T-helper 1 cell treated with Interleukin-12 subunit alpha and Interleukin-12 subunit beta and Interleukin-4 antibody, amounts not matched to agents 30 ng/mL and 1 ng/mL, for 36 hours (primary cell): ENCODE measurements at regions not wholly inside any gene's neighbourhood (a gene's known extent, or its start where the extent isn't known, plus 50 kb on each side); places are given as distances from the start of the nearest gene placed in this dataset.
"Not testable (repeated sequence)": the region's sequence is repeated elsewhere in the genome, so short reads cannot be mapped to it uniquely, and the experiment has no call there.

ENCODE experiments used
- intact Hi-C: fragments of 100-400 bp; cut with micrococcal nuclease; formaldehyde crosslinking; loops from one replicate; pipeline ENCODE4 v1.15.1; 2024

DNA sequence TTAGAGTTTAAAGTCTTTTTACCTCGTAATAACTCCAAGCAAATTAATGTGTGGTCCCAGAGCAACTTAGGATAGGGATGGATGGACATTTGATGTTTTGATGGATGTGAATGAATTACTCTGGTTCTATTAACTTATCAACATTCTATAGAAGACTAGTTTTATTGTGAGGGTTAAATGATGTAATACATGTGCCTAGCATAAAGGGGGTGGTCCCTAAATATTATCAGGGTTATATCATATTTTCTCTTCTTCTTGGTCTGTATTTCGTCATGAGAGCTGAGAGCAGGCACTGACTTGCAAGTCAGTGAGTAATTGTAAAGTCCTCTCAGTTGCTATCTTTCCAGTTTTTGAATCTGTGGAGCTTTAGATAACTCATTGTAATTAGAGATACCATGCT is 219.3 kb downstream of the GATA3 start:
- intact Hi-C loops = no loop called here

DNA sequence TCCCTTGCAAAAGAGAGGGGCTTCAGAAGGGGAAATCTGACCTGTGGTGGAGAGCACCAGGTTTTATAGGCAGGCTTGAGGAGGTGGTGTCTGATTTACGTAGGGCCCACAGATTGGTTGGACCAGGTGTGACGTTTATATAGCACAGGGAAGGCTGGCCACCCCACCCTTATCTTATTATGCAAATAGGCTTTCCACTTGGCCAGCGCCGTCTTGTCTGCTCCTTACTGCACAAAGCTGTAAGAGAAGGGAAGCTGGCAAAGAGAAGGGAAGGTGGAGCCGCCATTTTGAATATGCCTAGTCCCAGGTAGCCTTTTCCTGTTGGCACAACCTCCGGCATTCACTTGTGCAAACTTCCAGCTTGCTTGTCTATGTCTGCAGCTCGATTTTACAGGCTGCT is 221.4 kb downstream of the GATA3 start:
- intact Hi-C loops = no loop called here

DNA sequence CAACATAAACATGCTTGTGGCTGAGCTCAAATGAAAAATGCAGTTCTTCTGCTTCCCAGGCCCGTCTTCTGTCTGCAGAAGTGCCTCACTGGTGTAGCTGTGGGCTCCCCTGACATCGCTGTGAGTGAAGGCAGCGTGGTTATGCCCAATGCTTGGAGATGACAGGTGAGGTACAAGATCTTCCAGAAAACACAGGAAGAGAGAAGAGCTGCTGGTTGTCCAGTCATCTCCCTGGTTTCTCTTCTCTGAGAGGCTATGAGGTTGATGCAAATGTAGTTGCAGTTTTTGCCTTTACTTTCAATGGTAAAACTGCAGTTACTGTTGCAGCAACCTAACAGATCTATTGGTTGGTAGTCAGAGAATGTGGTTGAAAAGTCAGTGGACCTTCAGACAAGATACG is 223.6 kb downstream of the GATA3 start:
- intact Hi-C loops = no loop called here

DNA sequence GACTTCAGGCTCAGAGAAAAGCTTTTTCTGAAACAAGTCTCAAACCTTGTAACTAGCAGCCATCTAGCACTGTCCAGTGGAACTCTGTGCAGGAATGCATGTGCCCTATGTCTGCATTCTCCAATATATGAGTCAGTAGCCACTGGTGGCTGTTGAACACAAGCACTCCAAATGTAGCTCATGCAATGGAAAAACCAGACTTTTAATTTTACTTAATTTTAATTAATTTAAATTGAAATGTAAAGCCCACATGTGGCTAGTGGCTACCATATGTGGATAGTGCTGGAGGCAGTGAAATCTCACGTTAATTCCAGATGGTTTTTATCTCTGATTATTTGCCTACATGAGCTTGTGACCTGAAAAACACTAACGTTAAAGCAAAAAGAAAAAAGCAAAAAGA is 225.1 kb downstream of the GATA3 start:
- intact Hi-C loops = no loop called here

DNA sequence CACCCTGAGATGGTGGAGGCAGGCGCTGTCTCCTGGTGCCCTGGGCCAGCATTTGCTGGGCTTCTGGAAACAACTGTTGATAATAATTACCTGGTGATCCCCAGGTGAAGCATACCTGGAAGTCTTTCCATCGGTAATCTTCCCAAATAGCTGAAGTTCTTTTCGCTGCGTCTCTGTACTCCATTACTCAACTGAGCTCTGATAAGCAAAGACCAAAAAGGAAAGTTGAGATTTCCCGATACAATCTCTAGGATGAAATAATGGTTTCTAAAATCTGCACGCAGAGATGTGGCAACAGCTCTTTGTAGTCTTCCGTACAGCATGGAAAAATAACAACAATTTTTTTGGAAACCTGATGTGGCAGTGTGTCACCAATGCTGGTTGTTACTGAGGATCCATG is 226.5 kb downstream of the GATA3 start:
- intact Hi-C loops = no loop called here

DNA sequence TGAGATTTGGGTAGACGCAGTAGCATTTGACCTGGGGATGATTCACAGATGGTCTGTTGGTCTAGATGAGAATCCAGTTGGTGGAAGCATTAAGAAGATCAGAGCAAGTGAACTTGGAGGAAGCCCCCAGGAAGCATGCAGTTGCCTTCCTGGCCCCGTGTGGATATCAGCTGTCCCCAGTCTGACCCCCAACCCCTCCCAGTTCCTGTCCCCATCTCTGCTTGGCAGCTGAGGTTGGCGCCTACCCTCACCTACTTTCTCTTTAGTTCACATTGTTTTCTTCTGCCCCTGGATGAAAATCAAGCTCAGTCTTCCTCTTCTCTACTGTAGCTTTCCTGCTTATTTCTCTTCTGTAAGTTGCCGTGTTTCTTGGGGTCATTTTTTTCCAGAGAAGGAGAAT is 227.9 kb downstream of the GATA3 start:
- intact Hi-C loops = no loop called here

DNA sequence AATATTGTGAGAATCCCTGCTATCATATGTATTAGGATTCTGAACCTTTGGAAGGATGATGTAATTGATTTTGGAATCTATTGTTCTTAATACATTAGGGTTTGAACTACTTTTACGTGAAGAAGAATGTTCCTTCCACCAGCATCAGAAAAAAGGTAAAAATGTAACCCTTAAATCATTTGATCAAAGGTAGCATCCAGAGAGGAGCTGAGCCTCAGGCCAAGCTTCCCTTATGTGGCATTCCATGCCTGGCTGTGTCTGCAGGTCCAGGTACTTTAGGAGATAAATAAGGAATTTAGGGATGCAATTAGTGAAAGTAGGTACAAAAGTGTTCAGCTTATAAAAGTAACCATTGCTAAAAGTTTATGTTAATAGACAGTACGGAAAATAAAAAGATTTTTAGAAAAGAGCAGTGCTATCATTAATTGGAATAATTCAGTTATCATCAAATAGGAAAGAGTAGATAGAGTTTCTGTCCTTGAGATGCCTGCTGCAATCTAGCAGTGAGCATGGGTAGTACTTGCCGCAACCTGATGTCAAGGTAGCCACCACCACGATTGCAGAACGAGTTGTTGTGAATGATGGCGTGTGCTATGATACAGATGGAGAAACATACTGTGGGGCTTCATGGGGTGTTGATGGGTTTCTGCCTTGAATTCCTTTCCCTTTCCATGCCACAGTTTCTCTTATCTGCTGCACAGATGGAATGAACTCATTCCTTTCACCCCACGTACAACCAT is 228.8 kb downstream of the GATA3 start:
- intact Hi-C loops = no loop called here

DNA sequence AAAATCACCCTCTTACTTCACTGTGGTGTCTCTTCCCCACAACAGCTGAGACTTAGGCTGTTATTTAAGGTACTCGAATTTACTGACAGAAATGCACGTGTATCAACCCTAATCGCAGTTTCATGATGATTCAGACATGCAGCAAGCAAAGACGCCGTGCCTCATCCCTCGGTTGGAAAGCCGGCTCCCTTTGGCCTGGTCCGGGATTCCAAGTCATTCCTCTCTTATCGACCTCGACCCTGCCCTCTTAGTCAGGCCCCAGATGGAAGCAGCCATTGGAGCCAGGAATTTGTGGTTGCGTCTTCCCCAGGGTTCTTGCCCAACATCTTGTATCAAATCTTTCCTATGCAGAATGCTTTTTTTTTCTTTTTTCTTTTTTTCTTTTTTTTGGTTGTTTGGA is 229.5 kb downstream of the GATA3 start:
- intact Hi-C loops = no loop called here

DNA sequence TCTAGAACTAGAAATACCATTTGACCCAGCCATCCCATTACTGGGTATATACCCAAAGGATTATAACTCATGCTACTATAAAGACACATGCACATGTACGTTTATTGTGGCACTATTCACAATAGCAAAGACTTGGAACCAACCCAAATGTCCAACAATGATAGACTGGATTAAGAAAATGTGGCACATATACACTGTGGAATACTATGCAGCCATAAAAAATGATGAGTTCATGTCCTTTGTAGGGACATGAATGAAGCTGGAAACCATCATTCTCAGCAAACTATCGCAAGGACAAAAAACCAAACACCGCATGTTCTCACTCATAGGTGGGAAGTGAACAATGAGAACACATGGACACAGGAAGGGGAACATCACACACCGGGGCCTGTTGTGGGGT is 231.5 kb downstream of the GATA3 start:
- intact Hi-C loops = not testable (repeated sequence)

DNA sequence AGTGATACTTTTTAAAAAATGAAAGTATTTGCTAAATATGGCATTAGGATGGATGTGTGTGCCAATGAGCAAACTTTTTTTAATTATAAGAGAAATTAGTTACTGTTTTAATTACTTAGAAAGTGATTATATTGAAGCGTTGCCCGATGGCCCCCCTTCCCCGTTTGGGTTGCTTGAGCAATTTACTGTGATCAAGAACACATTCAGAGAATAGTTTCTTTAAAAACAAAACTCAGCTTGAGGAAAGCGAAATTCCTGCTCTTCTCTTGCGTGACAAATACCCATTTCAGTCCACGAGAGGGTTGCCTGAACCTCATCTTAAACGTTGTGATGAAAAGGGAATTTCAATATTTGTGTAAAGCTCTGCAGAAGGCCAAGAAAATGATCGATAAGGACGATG is 234.1 kb downstream of the GATA3 start:
- intact Hi-C loops = no loop called here

DNA sequence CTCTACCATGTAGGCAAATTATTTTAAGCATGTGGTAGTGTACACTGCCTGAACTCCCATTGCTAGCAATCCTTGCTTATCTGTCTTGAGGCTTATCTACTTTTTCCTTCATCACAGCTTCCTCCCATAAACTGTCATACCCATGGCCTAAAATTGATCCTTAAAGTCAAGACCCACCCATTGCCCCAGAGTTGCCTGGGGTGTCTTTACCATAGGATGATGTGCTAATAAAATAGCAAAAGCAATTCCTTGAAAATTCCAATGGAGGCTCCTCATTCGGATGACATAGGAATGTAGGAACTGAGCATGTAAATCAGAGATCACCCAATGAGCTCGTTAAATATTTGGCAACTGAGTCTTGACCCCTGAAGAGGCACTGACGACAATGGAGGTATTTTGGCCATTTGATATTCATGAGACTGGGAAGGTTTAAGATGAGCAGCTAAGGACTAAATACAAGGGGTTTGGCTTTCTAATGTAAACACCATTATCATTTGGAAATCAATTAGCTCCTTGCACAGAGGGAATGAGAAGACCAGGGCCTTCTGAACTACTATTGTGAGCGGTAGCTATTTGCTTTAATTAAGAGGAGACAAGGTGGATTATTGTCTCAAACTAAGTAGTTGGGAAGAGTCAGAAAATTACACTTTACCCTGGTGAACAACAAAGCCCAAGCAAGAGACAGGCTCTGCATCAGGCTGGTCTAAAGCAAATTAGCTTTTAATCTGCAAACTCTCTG is 234.9 kb downstream of the GATA3 start:
- intact Hi-C loops = no loop called here

DNA sequence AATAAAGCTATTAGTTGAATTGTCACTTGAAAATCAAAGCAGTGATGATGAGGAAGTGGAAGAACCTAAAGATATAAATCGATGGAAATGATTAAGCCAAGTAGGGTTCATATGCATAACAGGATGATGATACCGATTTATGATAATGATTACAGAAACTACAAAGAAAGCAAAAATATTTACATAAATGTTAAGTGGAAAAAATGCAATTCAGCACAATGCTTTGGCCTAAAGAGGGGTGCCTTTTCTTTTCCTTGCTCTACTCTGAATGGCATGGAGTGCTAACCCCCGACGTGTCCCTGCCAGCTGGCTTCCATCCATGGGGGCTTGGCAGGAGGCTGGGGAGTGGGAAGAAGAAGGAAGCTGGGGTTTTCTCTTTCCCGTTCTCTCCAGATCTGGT is 240.3 kb downstream of the GATA3 start:
- intact Hi-C loops = no loop called here

DNA sequence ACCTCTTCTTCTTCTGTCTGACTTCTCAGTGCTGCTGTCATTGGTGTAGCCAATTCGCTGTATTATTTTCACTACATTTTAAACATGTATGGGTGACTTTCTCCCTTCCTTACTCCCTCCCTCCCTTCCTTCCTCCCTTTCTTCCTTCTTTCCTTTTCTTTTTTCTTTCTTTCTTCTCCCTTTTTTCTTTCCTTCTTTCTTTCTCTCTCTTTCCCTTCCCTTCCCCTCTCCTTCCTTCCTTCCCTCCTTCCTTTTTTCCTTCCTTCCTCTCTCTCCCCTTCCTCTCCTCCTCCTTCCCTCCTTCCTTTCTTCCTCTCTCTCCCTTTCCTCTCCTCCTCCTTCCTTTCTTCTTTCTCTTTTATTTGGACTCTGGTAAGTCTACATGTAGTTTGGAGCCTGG is 240.8 kb downstream of the GATA3 start:
- intact Hi-C loops = no loop called here

DNA sequence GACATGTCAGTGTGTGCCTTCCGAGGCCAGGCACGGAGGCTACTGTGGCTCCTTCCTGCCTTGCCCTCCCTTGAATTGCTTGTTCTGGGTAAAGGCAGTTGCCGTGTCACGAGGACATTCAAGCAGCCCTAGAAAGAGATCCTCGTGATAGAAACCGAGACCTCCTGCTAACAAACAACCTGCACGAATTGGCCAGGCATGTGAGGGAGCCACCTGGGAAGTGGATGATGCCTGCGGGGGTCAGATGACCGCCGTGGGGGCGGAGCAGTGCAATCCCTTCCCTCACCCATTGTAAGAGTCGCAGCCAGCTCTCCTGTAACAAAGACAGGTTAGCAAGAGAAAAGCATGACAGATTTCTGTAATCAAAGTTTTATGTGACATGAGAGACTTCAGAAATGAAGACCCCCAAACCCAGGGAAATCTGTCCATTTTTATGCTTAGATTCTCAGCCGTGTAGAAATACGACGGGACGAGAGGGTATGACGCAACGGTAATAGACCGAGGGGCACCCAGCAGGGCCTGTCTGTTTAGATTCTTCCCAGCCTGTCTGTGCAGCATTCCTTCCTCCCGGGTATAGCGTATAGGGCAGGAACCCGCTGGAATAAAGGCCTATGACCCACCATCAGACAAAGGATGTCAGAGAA is 241.7 kb downstream of the GATA3 start:
- intact Hi-C loops = no loop called here

DNA sequence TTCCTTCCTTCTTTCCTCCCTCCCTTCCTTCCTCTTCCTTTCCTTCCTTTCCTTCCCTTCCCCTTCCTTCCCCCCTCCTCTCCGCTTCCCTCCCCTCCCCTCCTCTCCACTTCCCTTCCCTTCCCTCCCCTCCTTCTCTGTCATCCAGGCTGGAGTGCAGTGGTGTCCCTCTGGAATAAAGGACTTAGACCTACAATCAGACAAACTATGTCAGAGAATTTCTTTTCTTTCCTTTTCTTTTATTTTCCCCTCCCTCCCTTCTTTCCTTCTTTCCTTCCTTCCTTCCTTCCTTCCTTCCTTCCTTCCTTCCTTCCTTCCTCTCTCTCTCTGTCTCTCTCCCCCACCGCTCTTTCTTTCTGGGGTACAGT is 242.2 kb downstream of the GATA3 start:
- intact Hi-C loops = no loop called here

DNA sequence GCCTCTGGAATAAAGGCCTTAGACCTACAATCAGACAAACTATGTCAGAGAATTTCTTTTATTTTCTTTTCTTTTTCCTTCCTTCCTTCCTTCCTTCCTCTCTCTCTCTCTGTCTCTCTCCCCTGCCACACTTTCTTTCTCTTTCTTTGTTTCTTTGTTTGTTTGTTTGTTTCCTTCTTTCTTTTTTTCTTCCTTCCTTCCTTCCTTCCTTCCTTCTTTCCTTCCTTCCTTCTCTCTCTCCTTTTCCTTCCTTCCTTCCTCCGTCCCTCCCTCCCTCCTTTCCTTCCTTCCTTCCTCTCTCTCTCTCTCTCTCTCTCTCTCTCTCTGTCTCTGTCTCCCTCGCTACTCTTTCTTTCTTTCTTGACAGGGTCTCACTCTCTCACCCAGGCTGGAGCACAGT is 242.6 kb downstream of the GATA3 start:
- intact Hi-C loops = no loop called here

DNA sequence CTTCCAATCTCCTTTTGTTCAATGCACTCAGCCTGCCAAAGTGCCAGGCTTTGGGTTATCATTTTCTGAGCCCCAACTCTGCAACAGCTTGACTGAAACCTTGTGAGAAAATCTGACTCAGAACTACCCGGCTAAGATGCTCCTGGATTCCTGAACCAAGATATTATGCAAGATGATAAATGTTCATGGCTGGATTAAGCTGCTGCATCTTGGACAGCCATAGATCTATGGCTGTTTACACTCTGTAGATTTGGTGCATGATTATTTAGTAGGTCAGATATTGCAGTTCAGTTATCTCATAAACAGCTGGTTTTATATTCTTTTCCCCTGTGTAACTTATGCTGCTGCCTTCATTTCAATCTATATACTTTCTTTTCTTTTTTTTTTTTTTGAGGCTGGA is 243.5 kb downstream of the GATA3 start:
- intact Hi-C loops = no loop called here

DNA sequence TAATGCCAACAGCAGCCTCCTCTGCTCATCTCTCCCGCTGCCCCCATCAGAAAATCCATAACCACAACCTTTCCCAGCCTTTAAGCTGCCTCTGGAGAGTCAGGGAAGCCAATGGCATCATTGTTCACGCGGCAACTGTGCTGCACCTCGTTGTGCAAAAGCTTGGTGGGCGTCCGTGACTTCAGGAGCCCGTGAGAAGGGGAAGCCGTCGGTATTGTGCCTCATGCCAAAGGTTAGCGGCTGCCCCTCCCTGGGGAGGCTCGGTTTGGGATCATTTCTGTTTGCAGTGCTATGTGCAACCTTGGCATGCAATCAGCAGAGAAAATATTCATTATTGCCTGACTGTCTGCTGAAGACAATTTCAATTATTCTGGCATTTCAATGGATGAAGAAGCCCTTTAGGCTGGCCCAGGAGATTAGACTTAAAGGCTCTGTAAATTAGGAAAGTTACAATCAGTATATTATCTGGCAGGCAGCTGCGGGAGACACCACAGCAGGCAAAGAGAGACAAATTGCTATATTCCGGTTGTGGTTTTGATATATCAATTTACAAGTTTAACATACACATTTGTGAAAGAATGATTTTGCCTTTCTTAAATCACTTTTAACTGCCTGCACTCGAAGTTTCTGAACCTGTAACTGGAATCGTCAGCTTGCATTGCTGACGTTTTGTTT is 244.5 kb downstream of the GATA3 start:
- intact Hi-C loops = no loop called here

DNA sequence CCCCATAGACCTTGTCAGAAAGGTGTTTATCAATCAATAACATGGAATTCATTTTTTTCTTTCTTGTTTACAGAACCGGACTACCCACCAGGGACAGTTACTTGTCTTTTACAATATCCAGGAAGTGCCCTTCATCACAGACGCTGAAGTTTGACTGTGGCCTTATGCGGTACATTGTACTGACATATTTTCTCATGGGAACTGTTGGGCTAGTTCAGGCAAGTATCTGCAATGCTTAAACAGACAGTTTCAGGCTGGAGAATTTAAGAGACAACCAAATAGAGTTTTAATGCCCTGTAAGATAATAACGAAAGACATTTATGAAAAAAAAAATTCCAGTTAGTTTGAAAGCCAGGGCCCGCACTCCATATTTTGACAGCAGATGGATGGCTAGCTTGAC is 246.4 kb downstream of the GATA3 start:
- intact Hi-C loops = no loop called here

DNA sequence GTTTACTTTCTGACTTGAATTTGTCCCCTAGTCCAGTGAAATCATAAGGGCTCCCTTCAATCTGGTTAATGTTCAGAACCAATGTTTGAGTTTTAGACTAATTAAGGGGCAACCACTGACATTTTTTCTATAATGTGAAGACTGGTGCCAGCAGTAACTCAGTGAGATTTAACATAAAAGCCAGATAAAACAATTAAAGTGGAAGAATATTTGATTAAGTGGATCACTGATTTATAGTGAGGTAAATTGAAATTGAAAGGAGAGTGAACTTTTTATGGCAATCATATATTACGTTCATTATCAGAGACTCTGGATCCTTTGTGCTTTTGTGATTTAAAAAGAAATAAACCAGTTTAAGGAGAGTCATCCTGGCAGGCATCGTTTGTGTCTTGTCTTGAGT is 246.8 kb downstream of the GATA3 start:
- intact Hi-C loops = no loop called here

DNA sequence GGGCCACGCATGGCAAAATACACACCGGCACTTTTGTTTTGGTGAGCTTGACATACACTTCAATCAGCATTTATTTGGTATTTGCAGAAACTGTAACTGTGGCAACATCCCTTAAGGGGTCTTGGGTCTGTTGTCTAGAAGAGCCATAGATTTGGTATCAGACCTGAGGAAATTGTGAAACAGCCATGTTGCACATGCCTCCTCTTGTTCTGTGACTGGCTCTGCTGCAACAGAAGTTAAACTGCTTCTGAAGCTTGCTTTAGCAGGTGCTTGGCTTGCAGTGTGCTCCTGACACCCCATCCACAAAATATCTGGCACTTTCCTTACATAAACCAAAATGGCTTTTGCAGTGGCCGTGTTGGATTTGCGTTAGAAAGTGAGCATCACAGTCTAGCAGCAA is 247.3 kb downstream of the GATA3 start:
- intact Hi-C loops = no loop called here

DNA sequence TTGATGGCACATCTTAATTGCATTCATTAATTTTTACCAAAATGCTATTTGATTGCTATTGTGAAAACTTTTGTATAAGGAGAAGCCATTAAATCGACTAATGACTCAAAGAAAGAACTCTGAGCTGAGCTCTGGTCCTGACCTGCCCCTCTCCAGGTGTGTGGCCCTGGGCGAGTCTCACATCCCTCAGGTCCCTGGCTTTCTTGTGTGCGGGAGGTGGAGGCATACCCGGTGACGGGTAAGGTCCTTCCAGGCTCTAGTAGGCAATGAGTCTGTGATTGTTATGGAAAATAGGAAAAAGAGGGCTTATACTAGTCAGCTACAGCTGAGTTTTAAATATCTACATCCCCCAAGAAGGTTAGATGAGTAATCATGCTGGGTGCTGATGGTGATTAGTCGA is 248.1 kb downstream of the GATA3 start:
- intact Hi-C loops = no loop called here
